ENCODE measurements at regions not wholly inside any gene's neighbourhood (a gene's known extent, or its start where the extent isn't known, plus 50 kb on each side); places are given as distances from the start of the nearest gene placed in this dataset.

DNA sequence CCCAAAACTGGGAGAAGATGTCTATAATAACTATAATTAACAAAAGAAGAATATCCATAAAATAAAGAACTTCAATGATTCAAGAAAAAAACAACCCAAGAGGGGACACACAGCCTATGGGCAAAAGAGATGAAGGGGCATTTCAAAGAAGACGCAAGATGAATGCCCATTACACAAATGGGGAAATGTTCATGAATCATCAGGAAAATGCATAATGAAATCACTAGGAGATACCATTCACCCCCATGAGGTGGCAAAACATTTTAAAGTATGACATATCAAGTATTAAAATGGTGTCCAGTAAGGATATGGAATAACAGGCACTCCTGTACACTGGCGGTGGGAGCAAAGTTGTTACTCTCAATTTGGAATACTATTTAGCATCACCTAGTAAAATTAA is 183.3 kb downstream of the TXNL1 start:
- TF ChIP-seq, protein P1, sequence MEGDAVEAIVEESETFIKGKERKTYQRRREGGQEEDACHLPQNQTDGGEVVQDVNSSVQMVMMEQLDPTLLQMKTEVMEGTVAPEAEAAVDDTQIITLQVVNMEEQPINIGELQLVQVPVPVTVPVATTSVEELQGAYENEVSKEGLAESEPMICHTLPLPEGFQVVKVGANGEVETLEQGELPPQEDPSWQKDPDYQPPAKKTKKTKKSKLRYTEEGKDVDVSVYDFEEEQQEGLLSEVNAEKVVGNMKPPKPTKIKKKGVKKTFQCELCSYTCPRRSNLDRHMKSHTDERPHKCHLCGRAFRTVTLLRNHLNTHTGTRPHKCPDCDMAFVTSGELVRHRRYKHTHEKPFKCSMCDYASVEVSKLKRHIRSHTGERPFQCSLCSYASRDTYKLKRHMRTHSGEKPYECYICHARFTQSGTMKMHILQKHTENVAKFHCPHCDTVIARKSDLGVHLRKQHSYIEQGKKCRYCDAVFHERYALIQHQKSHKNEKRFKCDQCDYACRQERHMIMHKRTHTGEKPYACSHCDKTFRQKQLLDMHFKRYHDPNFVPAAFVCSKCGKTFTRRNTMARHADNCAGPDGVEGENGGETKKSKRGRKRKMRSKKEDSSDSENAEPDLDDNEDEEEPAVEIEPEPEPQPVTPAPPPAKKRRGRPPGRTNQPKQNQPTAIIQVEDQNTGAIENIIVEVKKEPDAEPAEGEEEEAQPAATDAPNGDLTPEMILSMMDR (conservative IDR thresholded peaks at IDR 0.05 in 1 of 2, IDR thresholded peaks at IDR 0.05 in 1 of 2; ENCODE audit: low read depth in 1 of 2, low read length in 2 of 2): no peak
- TF ChIP-seq EZH2 (IDR thresholded peaks at IDR 0.05; ENCODE audit: low read length, missing control alignments): no peak

Data from fibroblast of lung (primary cell).